HS-5 (cell line): ENCODE measurements at regions not wholly inside any gene's neighbourhood (a gene's known extent, or its start where the extent isn't known, plus 50 kb on each side); places are given as distances from the start of the nearest gene placed in this dataset.
A peak's percentile ranks its signal among the peaks of the same experiment; 100 is the strongest.
"Not testable (repeated sequence)": the region's sequence is repeated elsewhere in the genome, so short reads cannot be mapped to it uniquely, and the experiment has no call there.

ENCODE experiments used
- DNase-seq: peaks from one replicate; pipeline ENCODE4 v3.0.0-alpha.2; 2012; ENCODE audit warnings: low read depth

DNA sequence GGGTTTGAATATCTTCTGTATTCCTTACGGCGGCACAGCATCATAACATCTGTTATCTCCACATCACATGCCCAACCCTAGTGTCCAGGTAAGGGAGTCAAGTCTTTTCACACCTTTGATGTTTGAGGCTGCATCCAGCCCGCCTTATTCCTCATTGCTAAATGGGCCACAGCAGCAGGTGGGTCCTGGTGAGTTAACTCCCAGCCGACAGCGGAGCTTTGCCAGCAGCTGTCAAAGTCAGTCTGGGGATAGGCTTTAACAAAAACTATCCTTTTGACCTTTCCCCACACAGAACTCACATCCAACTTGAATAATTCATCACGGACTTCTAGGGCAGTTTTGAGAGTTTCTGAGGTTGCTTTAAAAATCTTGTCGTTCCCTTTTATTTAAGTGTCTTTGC, 235.1 kb downstream of the DLEU7 start:
- DNase-seq: no peak

DNA sequence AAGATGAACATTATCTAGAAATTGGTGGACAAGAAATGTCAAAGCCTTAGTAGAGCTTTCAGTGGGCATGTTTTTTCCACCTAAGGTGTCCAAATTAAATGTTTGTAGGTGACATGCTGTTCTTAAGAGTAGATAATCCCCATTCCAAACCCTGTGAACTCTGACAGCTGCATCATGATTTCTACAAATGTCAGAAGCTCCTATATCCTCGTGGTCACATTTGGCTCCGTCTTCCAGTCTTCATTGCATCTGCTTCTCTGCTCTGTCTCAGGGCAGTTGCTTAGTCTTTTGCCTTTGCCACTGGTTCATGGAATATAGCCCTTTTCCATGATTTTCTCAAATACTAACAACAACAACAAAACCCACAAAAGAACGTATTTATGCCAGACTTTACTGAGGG, 234.5 kb downstream of the DLEU7 start:
- no peak for DNase-seq

GRCh38 chr13:50610238-50610637, 233.3 kb downstream of the DLEU7 start:
- no peak for DNase-seq

- no peak for DNase-seq
Observed at GRCh38 chr13:50611117-50611781, 232.2 kb downstream of the DLEU7 start.

DNA sequence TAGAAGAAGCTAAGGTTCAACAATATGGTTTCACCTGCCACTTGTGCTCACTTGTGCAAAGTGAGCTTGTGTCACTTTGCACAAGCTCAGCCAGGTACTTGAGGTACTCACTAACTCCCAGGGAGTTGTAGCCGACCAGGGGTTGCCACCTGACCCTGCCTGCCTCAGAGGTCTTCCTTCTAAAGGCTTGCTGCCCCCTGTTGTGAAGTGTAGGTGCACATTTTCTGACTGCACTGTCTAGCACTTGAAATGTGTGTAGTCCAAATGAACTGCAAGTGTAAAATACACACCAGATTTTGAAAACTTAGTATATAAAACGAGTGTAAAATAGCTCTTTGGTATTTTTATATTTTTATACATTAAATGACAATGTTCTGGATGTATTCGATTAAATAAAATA, 230.8 kb downstream of the DLEU7 start:
- no peak for DNase-seq

- DNase-seq: no peak
Observed at GRCh38 chr13:50613356-50613831, 230.1 kb downstream of the DLEU7 start.

DNA sequence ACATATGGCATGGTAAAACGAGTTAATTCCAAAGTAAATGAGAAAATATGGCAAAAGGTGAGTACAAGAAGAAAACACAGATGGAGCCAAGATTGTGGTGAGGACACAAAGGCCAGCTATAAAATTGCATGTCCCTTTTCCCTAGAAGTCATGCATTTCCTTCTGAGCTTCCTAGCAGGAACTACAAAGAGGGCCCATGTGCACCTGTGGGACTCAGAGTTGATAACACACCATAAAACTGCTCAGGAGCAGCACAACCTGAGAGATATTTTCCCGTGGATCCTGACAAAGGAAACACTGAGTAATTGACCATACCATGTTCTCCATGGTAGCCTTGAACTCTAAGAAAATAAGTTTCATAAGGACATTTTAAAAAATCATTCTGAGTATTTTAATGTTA, 228.3 kb downstream of the DLEU7 start:
- DNase-seq: no peak

DNA sequence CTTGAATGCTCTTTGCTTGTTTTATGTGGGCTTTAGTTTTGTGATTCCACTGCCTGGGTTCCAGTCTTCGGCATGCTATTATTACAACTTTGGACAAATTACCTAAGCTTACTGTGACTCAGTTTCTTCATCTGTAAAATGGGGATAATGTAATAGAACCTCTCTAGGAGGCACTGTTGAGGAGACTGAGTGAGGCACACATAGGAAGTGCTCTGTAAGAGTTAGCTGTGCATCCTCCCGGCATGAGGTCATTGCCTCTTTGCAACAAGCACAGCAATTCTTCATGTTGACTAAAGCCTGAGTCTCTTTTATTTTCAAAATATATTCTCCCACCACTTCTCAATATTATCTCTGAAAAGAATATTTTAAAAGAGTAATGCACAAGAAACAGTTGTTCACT, 227.4 kb downstream of the DLEU7 start:
- DNase-seq: peak; percentile 14

DNA sequence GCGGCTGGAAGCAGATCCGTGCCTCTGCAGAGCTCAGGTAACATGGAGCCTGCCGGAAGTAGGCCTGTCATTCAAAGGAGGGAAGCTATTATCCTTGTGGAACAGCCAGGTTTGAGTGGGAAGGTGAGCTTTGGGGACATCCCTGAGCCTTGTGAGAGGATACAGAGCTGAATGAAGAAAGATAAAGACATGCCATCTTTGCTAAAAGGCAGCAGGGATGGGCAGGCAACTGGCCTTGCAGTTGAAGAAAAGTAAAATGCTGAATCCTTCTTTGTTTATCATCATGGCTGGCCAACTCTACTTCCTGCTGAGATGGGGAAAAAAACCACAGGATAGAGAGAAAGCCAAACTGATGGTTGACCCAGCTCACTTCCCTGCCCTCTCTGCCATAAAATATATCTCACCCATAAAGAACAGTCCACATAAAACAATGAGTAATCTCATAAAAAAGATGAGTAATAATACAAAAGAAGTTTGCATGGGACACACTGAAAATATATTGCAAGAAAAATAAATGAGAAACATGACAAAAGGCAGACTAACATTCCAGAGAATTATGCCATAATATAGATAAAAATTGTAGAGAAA, 226.3 kb downstream of the DLEU7 start:
- peak; percentile 59 for DNase-seq

- no peak for DNase-seq
Observed at GRCh38 chr13:50618206-50618605, 225.3 kb downstream of the DLEU7 start.

GRCh38 chr13:50626101-50626547, 217.4 kb downstream of the DLEU7 start:
- no peak for DNase-seq

- no peak for DNase-seq
Observed at GRCh38 chr13:50627111-50627510, 216.4 kb downstream of the DLEU7 start.

- DNase-seq: not testable (repeated sequence)
Observed at GRCh38 chr13:50628512-50628911, 215.0 kb downstream of the DLEU7 start.

DNA sequence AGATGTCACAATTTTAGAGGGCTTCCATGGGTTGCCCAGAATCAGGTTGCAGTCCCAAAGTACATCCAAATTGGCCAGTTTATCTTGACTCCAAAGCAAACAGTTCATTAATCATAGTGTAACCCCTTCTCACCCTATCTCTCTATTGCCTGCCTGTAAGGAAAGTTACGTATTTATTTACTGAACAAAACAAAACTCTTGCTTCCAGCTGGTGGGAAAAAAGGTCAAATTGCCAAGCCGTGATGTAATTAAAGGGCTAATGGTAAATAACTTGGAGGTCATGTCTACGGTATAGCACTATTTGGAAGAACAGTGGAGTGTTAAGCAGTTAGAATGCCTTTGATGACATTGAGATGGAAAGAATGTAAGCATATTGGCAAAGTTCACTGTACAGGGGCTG, 214.0 kb downstream of the DLEU7 start:
- DNase-seq: no peak

GRCh38 chr13:50629966-50630365, 213.5 kb downstream of the DLEU7 start:
- no peak for DNase-seq

DNA sequence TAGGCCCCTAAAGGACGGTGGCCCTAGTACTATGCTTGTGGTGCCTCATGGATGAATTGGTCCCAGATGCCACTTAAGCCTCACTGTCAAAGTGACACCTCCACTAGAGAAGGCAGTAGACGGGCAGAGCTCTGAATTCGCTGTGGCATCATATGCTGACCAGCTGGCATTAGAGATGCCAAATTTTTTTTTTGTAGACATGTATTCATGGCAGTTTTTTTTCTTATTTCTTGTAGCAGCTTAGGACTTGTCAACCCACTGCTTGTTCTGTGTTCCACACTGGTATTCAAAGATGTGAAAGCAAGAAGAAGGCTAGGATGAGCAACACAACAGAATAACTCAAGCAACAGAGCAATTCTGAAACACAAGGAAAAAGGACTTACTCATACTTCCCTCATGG, 212.5 kb downstream of the DLEU7 start:
- DNase-seq: no peak

DNA sequence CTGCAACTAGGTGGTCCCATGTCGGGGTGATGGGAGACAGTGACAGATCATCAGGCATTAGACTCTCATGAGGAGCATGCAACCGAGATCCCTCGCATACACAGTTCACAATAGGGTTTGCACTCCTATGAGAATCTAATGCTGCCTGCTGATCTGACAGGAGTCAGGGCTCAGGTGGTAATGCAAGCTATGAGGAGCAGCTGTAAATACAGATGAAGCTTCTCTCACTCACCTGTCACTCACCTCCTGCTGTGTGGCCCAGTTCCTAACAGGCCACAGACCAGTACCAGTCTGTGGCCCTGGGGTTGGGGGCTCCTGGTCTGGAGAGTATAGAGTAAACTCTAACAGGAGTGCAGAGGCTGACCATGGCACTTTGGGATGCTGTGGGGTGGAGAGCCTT, 209.2 kb downstream of the DLEU7 start:
- no peak for DNase-seq

DNA sequence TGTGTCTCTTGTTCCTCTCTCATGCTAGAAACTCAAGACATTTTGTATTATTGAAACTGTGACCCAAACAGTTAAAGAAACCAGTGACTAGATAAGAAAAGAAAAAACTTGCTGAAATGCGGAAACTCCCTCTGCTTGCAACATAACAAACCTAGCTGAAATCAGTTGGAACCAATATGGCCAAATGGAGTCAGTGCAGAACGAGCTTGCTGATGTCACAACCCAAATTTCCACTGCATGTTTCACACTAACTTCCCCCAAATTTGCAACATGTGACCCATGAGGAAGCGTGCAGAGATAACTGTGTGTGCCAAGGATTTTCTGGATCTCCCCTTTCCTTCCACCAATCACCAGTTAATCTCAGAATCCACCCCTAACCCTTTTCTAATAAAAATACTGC, 208.0 kb downstream of the DLEU7 start:
- no peak for DNase-seq

GRCh38 chr13:50636007-50636704, 207.3 kb downstream of the DLEU7 start:
- no peak for DNase-seq

DNA sequence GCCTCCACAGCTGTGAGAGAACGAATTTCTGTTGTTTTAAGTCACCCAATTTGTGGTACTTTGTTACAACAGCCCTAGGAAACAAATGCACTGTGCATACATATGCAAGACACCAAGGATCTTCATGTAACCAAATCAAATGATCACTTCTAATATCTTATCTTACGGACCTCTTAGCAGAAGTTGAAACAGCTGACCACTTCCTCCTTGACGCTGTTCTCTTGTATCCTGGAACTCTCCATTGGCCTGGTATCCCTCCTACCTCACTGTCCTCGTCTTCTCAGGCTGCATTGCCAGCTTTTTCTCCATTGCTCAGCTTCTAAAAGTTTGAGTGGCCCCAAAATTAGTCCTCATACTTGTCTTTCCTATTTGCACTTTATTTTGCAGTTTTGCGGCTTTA, 200.4 kb downstream of the DLEU7 start:
- DNase-seq: no peak

DNA sequence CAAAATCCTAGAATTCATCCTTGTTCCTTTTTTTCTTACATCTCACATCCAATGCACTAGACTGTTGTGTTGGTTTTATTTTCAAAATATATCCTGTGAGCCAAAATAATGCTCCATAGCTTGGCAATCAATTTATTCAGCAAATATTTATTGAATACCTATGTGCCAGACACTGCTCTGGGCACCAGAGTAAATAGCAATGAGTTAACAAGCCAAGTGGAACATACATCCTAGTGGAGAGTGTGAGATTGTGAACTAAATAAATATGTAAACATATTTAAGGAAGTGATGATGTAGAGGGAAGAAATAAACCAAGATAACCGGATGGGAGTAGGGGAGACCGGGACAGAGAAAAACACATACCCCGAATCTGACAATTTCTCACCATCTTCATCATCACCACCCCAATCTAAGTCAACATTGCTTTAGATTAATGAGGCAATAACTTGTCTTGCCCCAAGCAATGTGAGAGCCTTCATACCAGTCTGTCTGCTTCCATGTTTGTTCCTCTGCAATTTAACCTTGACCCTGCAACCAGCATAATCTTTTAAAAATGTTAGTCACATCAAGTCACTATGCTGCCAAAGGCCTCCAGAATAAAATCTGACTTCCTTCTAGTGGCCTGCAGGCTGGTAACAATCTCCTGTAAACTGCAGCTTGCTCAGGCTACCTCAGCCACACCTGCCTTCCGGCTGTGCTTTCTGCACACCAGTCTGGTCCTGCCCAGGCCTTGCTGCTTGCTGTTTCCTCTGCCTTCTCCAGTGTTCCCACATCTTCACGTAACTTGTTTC, 199.2 kb downstream of the DLEU7 start:
- DNase-seq: no peak

DNA sequence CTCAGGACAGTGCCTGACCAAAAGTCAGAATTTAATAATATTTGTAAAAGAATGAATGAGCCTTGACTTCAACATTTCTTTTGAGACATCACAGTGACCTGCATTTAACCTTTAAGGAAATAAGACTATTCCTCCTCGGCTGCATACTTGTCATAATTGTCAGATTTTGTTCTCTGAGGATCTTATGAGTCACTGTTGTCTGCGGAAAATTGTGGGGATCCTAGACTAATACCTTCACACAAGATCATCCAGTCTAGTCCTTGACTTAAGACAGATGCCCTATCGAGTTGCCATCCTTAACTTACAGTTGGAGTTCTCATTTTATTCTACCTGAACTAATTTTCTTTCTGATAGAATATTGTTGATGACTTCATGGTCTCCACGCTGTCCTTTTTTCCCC, 198.4 kb downstream of the DLEU7 start:
- DNase-seq: no peak

DNA sequence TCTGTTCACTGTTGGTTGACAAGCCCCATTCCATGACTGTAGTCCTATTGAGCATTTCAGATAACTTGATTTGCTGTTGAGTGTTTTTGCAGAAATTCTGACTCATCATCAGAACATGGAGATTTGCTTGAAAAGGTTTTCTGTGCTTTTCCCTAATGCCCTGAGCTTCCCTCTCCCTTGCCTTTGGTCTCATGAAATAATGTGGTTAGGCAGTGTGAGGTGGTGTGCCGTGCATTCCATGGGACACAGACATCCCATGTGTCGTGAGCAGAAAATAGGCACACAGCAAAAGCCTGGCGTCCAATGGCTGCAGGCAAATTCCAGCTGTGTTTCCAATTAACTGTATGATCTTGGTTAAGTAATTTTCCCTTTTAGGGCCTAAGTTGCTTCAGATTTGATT, 197.4 kb downstream of the DLEU7 start:
- DNase-seq: no peak
